ENCODE measurements at regions not wholly inside any gene's neighbourhood (a gene's known extent, or its start where the extent isn't known, plus 50 kb on each side); places are given as distances from the start of the nearest gene placed in this dataset.
"Not testable (repeated sequence)": the region's sequence is repeated elsewhere in the genome, so short reads cannot be mapped to it uniquely, and the experiment has no call there.

GRCh38 chr20:22690616-22691179, 106.3 kb upstream of the FOXA2 start:
- Histone ChIP-seq H2AFZ (ENCODE audit: low read length) (no peak overlapping the region), H3K4me1 (ENCODE audit: insufficient read depth, low read length) (no peaks in the 10 kb centered on the region), H3K27me3 (ENCODE audit: insufficient read depth, low read length) (no peaks in the 10 kb centered on the region), H3K36me3 (ENCODE audit: insufficient read depth, low read length) (no peaks in the 10 kb centered on the region), H3K9me3 (ENCODE audit: low read depth, low read length) (no peaks in the 10 kb centered on the region), H3K27ac (ENCODE audit: low read depth, low read length) (no peak overlapping the region), H4K20me1 (ENCODE audit: insufficient read depth, low read length) (no peaks in the 10 kb centered on the region), H3K79me2 (ENCODE audit: insufficient read depth, low read length) (no peaks in the 10 kb centered on the region), H3K4me2 (ENCODE audit: insufficient read depth, low read length) (no peak overlapping the region), H3K4me3 (ENCODE audit: insufficient read depth, low read length) (no peak overlapping the region)
- DNase-seq (ENCODE audit: insufficient read length, low spot score, missing footprints), result no peak
- TF ChIP-seq, protein P1, sequence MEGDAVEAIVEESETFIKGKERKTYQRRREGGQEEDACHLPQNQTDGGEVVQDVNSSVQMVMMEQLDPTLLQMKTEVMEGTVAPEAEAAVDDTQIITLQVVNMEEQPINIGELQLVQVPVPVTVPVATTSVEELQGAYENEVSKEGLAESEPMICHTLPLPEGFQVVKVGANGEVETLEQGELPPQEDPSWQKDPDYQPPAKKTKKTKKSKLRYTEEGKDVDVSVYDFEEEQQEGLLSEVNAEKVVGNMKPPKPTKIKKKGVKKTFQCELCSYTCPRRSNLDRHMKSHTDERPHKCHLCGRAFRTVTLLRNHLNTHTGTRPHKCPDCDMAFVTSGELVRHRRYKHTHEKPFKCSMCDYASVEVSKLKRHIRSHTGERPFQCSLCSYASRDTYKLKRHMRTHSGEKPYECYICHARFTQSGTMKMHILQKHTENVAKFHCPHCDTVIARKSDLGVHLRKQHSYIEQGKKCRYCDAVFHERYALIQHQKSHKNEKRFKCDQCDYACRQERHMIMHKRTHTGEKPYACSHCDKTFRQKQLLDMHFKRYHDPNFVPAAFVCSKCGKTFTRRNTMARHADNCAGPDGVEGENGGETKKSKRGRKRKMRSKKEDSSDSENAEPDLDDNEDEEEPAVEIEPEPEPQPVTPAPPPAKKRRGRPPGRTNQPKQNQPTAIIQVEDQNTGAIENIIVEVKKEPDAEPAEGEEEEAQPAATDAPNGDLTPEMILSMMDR (IDR thresholded peaks at IDR 0.05; ENCODE audit: extremely low read depth, low read depth, low read length), result no peak

GRCh38 chr20:22691369-22692118, 107.2 kb upstream of the FOXA2 start:
- Histone ChIP-seq H3K4me3 (ENCODE audit: insufficient read depth, low read length) (peak overlapping the region; percentile 45), H3K4me2 (ENCODE audit: insufficient read depth, low read length) (peak overlapping the region; percentile 79), H3K79me2 (ENCODE audit: insufficient read depth, low read length) (no peaks in the 10 kb centered on the region), H3K36me3 (ENCODE audit: insufficient read depth, low read length) (no peaks in the 10 kb centered on the region), H3K27ac (ENCODE audit: low read depth, low read length) (no peak overlapping the region), H2AFZ (ENCODE audit: low read length) (peak overlapping the region; percentile 96), H3K9me3 (ENCODE audit: low read depth, low read length) (no peaks in the 10 kb centered on the region), H4K20me1 (ENCODE audit: insufficient read depth, low read length) (no peaks in the 10 kb centered on the region), H3K4me1 (ENCODE audit: insufficient read depth, low read length) (no peaks in the 10 kb centered on the region), H3K27me3 (ENCODE audit: insufficient read depth, low read length) (no peaks in the 10 kb centered on the region)
- DNase-seq (ENCODE audit: insufficient read length, low spot score, missing footprints), result peak; percentile 90
- TF ChIP-seq, protein P1 (IDR thresholded peaks at IDR 0.05; ENCODE audit: extremely low read depth, low read depth, low read length), result peak; percentile 84

- Histone ChIP-seq H3K9me3 (ENCODE audit: low read depth, low read length) (no peaks in the 10 kb centered on the region), H3K4me3 (ENCODE audit: insufficient read depth, low read length) (peak overlapping the region; percentile 45), H3K79me2 (ENCODE audit: insufficient read depth, low read length) (no peaks in the 10 kb centered on the region), H3K27ac (ENCODE audit: low read depth, low read length) (no peak overlapping the region), H2AFZ (ENCODE audit: low read length) (peak overlapping the region; percentile 96), H3K36me3 (ENCODE audit: insufficient read depth, low read length) (no peaks in the 10 kb centered on the region), H3K27me3 (ENCODE audit: insufficient read depth, low read length) (no peaks in the 10 kb centered on the region), H3K4me1 (ENCODE audit: insufficient read depth, low read length) (no peaks in the 10 kb centered on the region), H4K20me1 (ENCODE audit: insufficient read depth, low read length) (no peaks in the 10 kb centered on the region), H3K4me2 (ENCODE audit: insufficient read depth, low read length) (peak overlapping the region; percentile 79)
- no peak for DNase-seq (ENCODE audit: insufficient read length, low spot score, missing footprints)
- TF ChIP-seq, protein P1 (IDR thresholded peaks at IDR 0.05; ENCODE audit: extremely low read depth, low read depth, low read length), result no peak
These were observed 107.7 kb upstream of the FOXA2 start for GRCh38 chr20:22692119-22692475.

GRCh38 chr20:22692620-22693019, 108.2 kb upstream of the FOXA2 start:
- H3K36me3 ChIP-seq (ENCODE audit: insufficient read depth, low read length); H2AFZ ChIP-seq (ENCODE audit: low read length); H3K4me2 ChIP-seq (ENCODE audit: insufficient read depth, low read length); H4K20me1 ChIP-seq (ENCODE audit: insufficient read depth, low read length); H3K4me3 ChIP-seq (ENCODE audit: insufficient read depth, low read length); H3K4me1 ChIP-seq (ENCODE audit: insufficient read depth, low read length); H3K9me3 ChIP-seq (ENCODE audit: low read depth, low read length); DNase-seq (ENCODE audit: insufficient read length, low spot score, missing footprints); H3K79me2 ChIP-seq (ENCODE audit: insufficient read depth, low read length); H3K27me3 ChIP-seq (ENCODE audit: insufficient read depth, low read length); H3K27ac ChIP-seq (ENCODE audit: low read depth, low read length): not testable (repeated sequence)

Data from osteoblast (primary cell).